GM23338 (cell line): ENCODE measurements at regions not wholly inside any gene's neighbourhood (a gene's known extent, or its start where the extent isn't known, plus 50 kb on each side); places are given as distances from the start of the nearest gene placed in this dataset.

Experiments
- ATAC-seq: fragments of 200-7000 bp; cut with Tn5 transposase; 3 replicates; pipeline ENCODE4 v1.9.1; 2020
- DNase-seq: peaks from one replicate; pipeline ENCODE4 v3.0.0-alpha.2; 2015; ENCODE audit warnings: low spot score
- H2AFZ ChIP-seq: fragments of 200-600 bp; sonication (generic); 2 replicates; pipeline ENCODE4 v1.8.0; 2016; ENCODE audit warnings: antibody characterized with exemption, mild to moderate bottlenecking, moderate library complexity
- H3F3A ChIP-seq: fragments of 200-600 bp; sonication (generic); replicated peaks from 2 replicates; pipeline ENCODE4 v1.8.0; 2017; ENCODE audit warnings: antibody characterized with exemption, mixed run types, low read depth
- H3K27ac ChIP-seq: fragments of 200-600 bp; sonication (generic); 2 replicates; pipeline ENCODE4 v1.6.1; 2016; ENCODE audit warnings: low read depth
- H3K27me3 ChIP-seq: fragments of 200-600 bp; sonication (generic); 2 replicates; pipeline ENCODE4 v1.8.0; 2016; ENCODE audit warnings: mild to moderate bottlenecking, mixed run types, moderate library complexity; ENCODE audit not compliant: insufficient read depth
- H3K36me3 ChIP-seq: fragments of 200-600 bp; sonication (generic); 2 replicates; pipeline ENCODE4 v1.8.0; 2016; ENCODE audit warnings: mild to moderate bottlenecking; ENCODE audit not compliant: insufficient read depth
- H3K4me1 ChIP-seq: fragments of 200-600 bp; sonication (generic); 2 replicates; pipeline ENCODE4 v1.8.0; 2016; ENCODE audit warnings: mild to moderate bottlenecking, moderate library complexity; ENCODE audit not compliant: insufficient read depth
- H3K4me2 ChIP-seq: fragments of 200-600 bp; sonication (generic); 2 replicates; pipeline ENCODE4 v1.7.1; 2017; ENCODE audit warnings: mixed run types
- H3K4me3 ChIP-seq: fragments of 200-600 bp; sonication (generic); 2 replicates; pipeline ENCODE4 v1.6.1; 2016; ENCODE audit warnings: mixed run types
- H3K79me2 ChIP-seq: fragments of 200-600 bp; sonication (generic); replicated peaks from 2 replicates; pipeline ENCODE4 v1.8.0; 2017; ENCODE audit warnings: mild to moderate bottlenecking; ENCODE audit not compliant: insufficient read depth
- H3K9me2 ChIP-seq: fragments of 200-600 bp; sonication (generic); 2 replicates; pipeline ENCODE4 v1.8.0; 2017; ENCODE audit not compliant: insufficient read depth
- H4K20me1 ChIP-seq: fragments of 200-600 bp; sonication (generic); replicated peaks from 2 replicates; pipeline ENCODE4 v1.8.0; 2017; ENCODE audit warnings: mild to moderate bottlenecking; ENCODE audit not compliant: insufficient read depth
- H3K27ac Mint-ChIP-seq: 2 replicates; pipeline ENCODE4 v1.8.0; 2020; ENCODE audit warnings: inconsistent platforms, mild to moderate bottlenecking, moderate library complexity, mixed read lengths
- H3K27me3 Mint-ChIP-seq: 3 replicates; pipeline ENCODE4 v1.8.0; 2022; ENCODE audit warnings: low read depth, mild to moderate bottlenecking, moderate library complexity, mixed read lengths, inconsistent platforms; ENCODE audit not compliant: insufficient read depth, poor library complexity
- H3K36me3 Mint-ChIP-seq: 3 replicates; pipeline ENCODE4 v1.8.0; 2021; ENCODE audit warnings: low read depth, mild to moderate bottlenecking, inconsistent platforms, moderate library complexity, mixed read lengths
- H3K4me1 Mint-ChIP-seq: 3 replicates; pipeline ENCODE4 v1.8.0; 2020; ENCODE audit warnings: mild to moderate bottlenecking, inconsistent platforms, mixed read lengths
- H3K4me3 Mint-ChIP-seq: 3 replicates; pipeline ENCODE4 v1.8.0; 2021; ENCODE audit warnings: moderate library complexity, mild to moderate bottlenecking, inconsistent platforms, mixed read lengths
- H3K9me3 Mint-ChIP-seq: 3 replicates; pipeline ENCODE4 v1.8.0; 2020; ENCODE audit warnings: moderate library complexity, mild to moderate bottlenecking, inconsistent platforms, mixed read lengths
- CREB1 ChIP-seq: fragments of 250-450 bp; sonication (Bioruptor Pico); IDR thresholded peaks from 2 replicates; pipeline ENCODE4 v1.5.0; 2020; ENCODE audit warnings: low read depth, mild to moderate bottlenecking, moderate library complexity
- CTCF ChIP-seq, 2 experiments: fragments of 200-600 bp in 1 of 2; sonication (generic) in 1 of 2; conservative IDR thresholded peaks; 2 replicates each; pipeline versions ENCODE4 v1.5.1 to v1.6.1; 2016 to 2017; ENCODE audit warnings: antibody characterized with exemption in 2 of 2, low read depth in 2 of 2, mild to moderate bottlenecking in 2 of 2, moderate library complexity in 1 of 2
- ETS1 ChIP-seq: IDR thresholded peaks from 2 replicates; pipeline ENCODE4 v1.6.1; 2016; ENCODE audit warnings: antibody characterized with exemption
- EZH2 ChIP-seq: fragments of 200-600 bp; sonication (generic); IDR thresholded peaks from one replicate; pipeline ENCODE4 v1.8.0; 2017; ENCODE audit warnings: antibody characterized with exemption, mild to moderate bottlenecking, low read depth; ENCODE audit not compliant: unreplicated experiment
- EZH2phosphoT487 ChIP-seq: fragments of 200-600 bp; sonication (generic); IDR thresholded peaks from one replicate; pipeline ENCODE4 v1.8.1; 2018; ENCODE audit warnings: antibody characterized with exemption; ENCODE audit not compliant: unreplicated experiment
- JUNB ChIP-seq: IDR thresholded peaks from one replicate; pipeline ENCODE4 v1.6.1; 2016; ENCODE audit warnings: antibody characterized with exemption; ENCODE audit not compliant: unreplicated experiment
- NANOG ChIP-seq: IDR thresholded peaks from 2 replicates; pipeline ENCODE4 v1.6.1; 2016; ENCODE audit warnings: antibody characterized with exemption, borderline replicate concordance
- POLR2AphosphoS5 ChIP-seq: IDR thresholded peaks from 2 replicates; pipeline ENCODE4 v1.6.1; 2016; ENCODE audit warnings: antibody characterized with exemption, low read depth
- REST ChIP-seq: IDR thresholded peaks from one replicate; pipeline ENCODE4 v1.6.1; 2018; ENCODE audit warnings: antibody characterized with exemption; ENCODE audit not compliant: unreplicated experiment
- STAT1 ChIP-seq: IDR thresholded peaks from one replicate; pipeline ENCODE4 v1.6.1; 2016; ENCODE audit warnings: antibody characterized with exemption; ENCODE audit not compliant: unreplicated experiment
- ZNF114 ChIP-seq: fragments of 250-450 bp; sonication (Bioruptor Pico); IDR thresholded peaks from 2 replicates; pipeline ENCODE4 v1.5.0; 2020; ENCODE audit warnings: mild to moderate bottlenecking, moderate library complexity
- ZNF331 ChIP-seq: fragments of 250-450 bp; sonication (Bioruptor Pico); IDR thresholded peaks from 2 replicates; pipeline ENCODE4 v1.5.0; 2020; ENCODE audit warnings: low read depth, mild to moderate bottlenecking, moderate library complexity
- ZNF462 ChIP-seq: fragments of 250-450 bp; sonication (Bioruptor Pico); IDR thresholded peaks from 2 replicates; pipeline ENCODE4 v1.5.0; 2020; ENCODE audit warnings: mild to moderate bottlenecking, moderate library complexity

- Histone ChIP-seq H3F3A (no peaks in the 10 kb centered on the region), H4K20me1 (no peaks in the 10 kb centered on the region), H3K27me3 (no peaks in the 10 kb centered on the region), H3K4me3 (no peak overlapping the region), H3K79me2 (no peaks in the 10 kb centered on the region), H3K27ac (no peak overlapping the region), H3K9me2 (peaks cover 15% of the 10 kb centered on the region; the same call in 1 of the 2 replicates), H3K4me2 (no peak overlapping the region), H2AFZ (no peak overlapping the region), H3K36me3 (no peaks in the 10 kb centered on the region), H3K4me1 (no peaks in the 10 kb centered on the region)
- DNase-seq (no peak), ATAC-seq (no peak)
- Mint-ChIP-seq H3K9me3 (no peaks in the 10 kb centered on the region), H3K36me3 (no peaks in the 10 kb centered on the region), H3K4me1 (no peaks in the 10 kb centered on the region), H3K4me3 (no peak overlapping the region), H3K27me3 (no peaks in the 10 kb centered on the region), H3K27ac (no peak overlapping the region)
- TF ChIP-seq JUNB (no peak), ETS1 (no peak), POLR2AphosphoS5 (no peak), CTCF (conservative IDR thresholded peaks at IDR 0.05; ENCODE audit: low read depth in 2 of 2) (no peak), ZNF331 (CRISPR knock-in tag) (no peak), ZNF114 (CRISPR knock-in tag) (no peak), STAT1 (no peak), REST (no peak), EZH2 (no peak), EZH2phosphoT487 (no peak), NANOG (no peak), CREB1 (no peak), ZNF462 (CRISPR knock-in tag) (no peak)
Measured at GRCh38 chr11:10975287-10975721, 117.5 kb upstream of the ZBED5 start.
